DND-41 (cell line): ENCODE measurements at regions not wholly inside any gene's neighbourhood (a gene's known extent, or its start where the extent isn't known, plus 50 kb on each side); places are given as distances from the start of the nearest gene placed in this dataset.

Experiments used
- ATAC-seq: fragments of 200-7000 bp; cut with Tn5 transposase; 3 replicates; pipeline ENCODE4 v1.9.1; 2021; ENCODE audit warnings: low read depth; ENCODE audit not compliant: insufficient read depth
- DNase-seq: peaks from one replicate; pipeline ENCODE4 v3.0.0-alpha.2; 2020
- H2AFZ ChIP-seq: 2 replicates; pipeline ENCODE4 v1.6.0; 2012; ENCODE audit warnings: low read depth, low read length
- H3K27ac ChIP-seq: 2 replicates; pipeline ENCODE4 v1.5.1; 2012; ENCODE audit warnings: low read length, inconsistent platforms
- H3K27me3 ChIP-seq: fragments of 200-600 bp; sonication (generic); 2 replicates; pipeline ENCODE4 v1.6.0; 2012; ENCODE audit warnings: low read length, mild to moderate bottlenecking, inconsistent platforms; ENCODE audit not compliant: insufficient read depth, poor library complexity
- H3K36me3 ChIP-seq: 2 replicates; pipeline ENCODE4 v1.5.1; 2012; ENCODE audit warnings: low read length, inconsistent platforms; ENCODE audit not compliant: insufficient read depth
- H3K4me1 ChIP-seq: 2 replicates; pipeline ENCODE4 v1.5.1; 2012; ENCODE audit warnings: mild to moderate bottlenecking, low read length; ENCODE audit not compliant: insufficient read depth
- H3K4me2 ChIP-seq: 2 replicates; pipeline ENCODE4 v1.6.0; 2012; ENCODE audit warnings: mild to moderate bottlenecking, moderate library complexity, low read length, inconsistent platforms; ENCODE audit not compliant: insufficient read depth
- H3K4me3 ChIP-seq, 2 experiments: fragments of 200-600 bp in 1 of 2; shearing (Covaris generic) in 1 of 2; 2 replicates each; pipeline ENCODE4 v1.5.1; 2012 to 2016; ENCODE audit warnings: inconsistent platforms in 2 of 2, low read length in 2 of 2, mild to moderate bottlenecking in 2 of 2, low read depth in 1 of 2, moderate library complexity in 1 of 2
- H3K79me2 ChIP-seq: 2 replicates; pipeline ENCODE4 v1.6.0; 2012; ENCODE audit warnings: low read length, inconsistent platforms; ENCODE audit not compliant: insufficient read depth
- H3K9ac ChIP-seq: 2 replicates; pipeline ENCODE4 v1.6.0; 2012; ENCODE audit warnings: low read depth, mild to moderate bottlenecking, inconsistent platforms, low read length, moderate library complexity
- H3K9me3 ChIP-seq: 2 replicates; pipeline ENCODE4 v1.5.1; 2012; ENCODE audit warnings: low read length, moderate library complexity, mild to moderate bottlenecking, inconsistent platforms; ENCODE audit not compliant: insufficient read depth, severe bottlenecking
- H4K20me1 ChIP-seq: 2 replicates; pipeline ENCODE4 v1.6.0; 2012; ENCODE audit warnings: low read length; ENCODE audit not compliant: insufficient read depth
- CTCF ChIP-seq: IDR thresholded peaks from 2 replicates; pipeline ENCODE4 v1.5.1; 2012; ENCODE audit warnings: borderline replicate concordance, low read length, moderate library complexity, mild to moderate bottlenecking; ENCODE audit not compliant: poor library complexity, severe bottlenecking; ENCODE audit errors: extremely low read depth
- EZH2 ChIP-seq: IDR thresholded peaks from 3 replicates; pipeline ENCODE4 v1.6.1; 2012; ENCODE audit warnings: borderline replicate concordance, low read depth, mild to moderate bottlenecking, moderate library complexity, low read length, inconsistent platforms; ENCODE audit not compliant: severe bottlenecking

- no peak overlapping the region for H3K4me3 ChIP-seq
- no peaks in the 10 kb centered on the region for H3K36me3 ChIP-seq
- no peaks in the 10 kb centered on the region for H4K20me1 ChIP-seq
- H3K79me2 ChIP-seq = no peaks in the 10 kb centered on the region
- no peaks in the 10 kb centered on the region for H3K9me3 ChIP-seq
- H3K4me2 ChIP-seq = no peak overlapping the region
- no peak overlapping the region for H2AFZ ChIP-seq
- TF ChIP-seq EZH2 (no peak), CTCF (peak; percentile 85)
- no peak overlapping the region for H3K9ac ChIP-seq
- no peak overlapping the region for H3K27ac ChIP-seq
- no peaks in the 10 kb centered on the region for H3K27me3 ChIP-seq
- DNase-seq (peak; percentile 41), ATAC-seq (peak; percentile 69)
- no peaks in the 10 kb centered on the region for H3K4me1 ChIP-seq
These were observed 71.4 kb upstream of the MPEG1 start for GRCh38 chr11:59283825-59284772.

GRCh38 chr11:59283311-59283710 lies 70.6 kb upstream of the MPEG1 start:
- TF ChIP-seq CTCF (no peak), EZH2 (no peak)
- no peaks in the 10 kb centered on the region for H3K27me3 ChIP-seq
- no peaks in the 10 kb centered on the region for H3K9me3 ChIP-seq
- H3K4me1 ChIP-seq = no peaks in the 10 kb centered on the region
- ATAC-seq (no peak), DNase-seq (no peak)
- H3K79me2 ChIP-seq = no peaks in the 10 kb centered on the region
- no peak overlapping the region for H3K4me3 ChIP-seq
- no peak overlapping the region for H2AFZ ChIP-seq
- H4K20me1 ChIP-seq = no peaks in the 10 kb centered on the region
- H3K9ac ChIP-seq = no peak overlapping the region
- no peaks in the 10 kb centered on the region for H3K36me3 ChIP-seq
- H3K4me2 ChIP-seq = no peak overlapping the region
- no peak overlapping the region for H3K27ac ChIP-seq

- no peak overlapping the region for H2AFZ ChIP-seq
- H4K20me1 ChIP-seq = no peaks in the 10 kb centered on the region
- H3K79me2 ChIP-seq = no peaks in the 10 kb centered on the region
- H3K9ac ChIP-seq = no peak overlapping the region
- DNase-seq = no peak
- H3K27me3 ChIP-seq = no peaks in the 10 kb centered on the region
- H3K4me2 ChIP-seq = no peak overlapping the region
- no peaks in the 10 kb centered on the region for H3K36me3 ChIP-seq
- H3K4me3 ChIP-seq = no peak overlapping the region
- H3K4me1 ChIP-seq = no peaks in the 10 kb centered on the region
- TF ChIP-seq CTCF (peak; percentile 3), EZH2 (no peak)
- H3K27ac ChIP-seq = no peak overlapping the region
- H3K9me3 ChIP-seq = no peaks in the 10 kb centered on the region
- ATAC-seq = no peak
These were observed 68.5 kb upstream of the MPEG1 start for GRCh38 chr11:59281177-59281576.
